ENCODE measurements at regions not wholly inside any gene's neighbourhood (a gene's known extent, or its start where the extent isn't known, plus 50 kb on each side); places are given as distances from the start of the nearest gene placed in this dataset.

- Histone ChIP-seq H3K79me2 (ENCODE audit: low read depth) (no peaks in the 10 kb centered on the region), H3K4me2 (no peak overlapping the region), H2AFZ (no peak overlapping the region), H3K36me3 (ENCODE audit: low read depth) (no peaks in the 10 kb centered on the region), H3K4me3 (no peak overlapping the region), H3K9me3 (ENCODE audit: insufficient read depth, low read depth) (no peaks in the 10 kb centered on the region), H3K27ac (no peak overlapping the region), H3K27me3 (ENCODE audit: insufficient read depth, low read depth) (no peaks in the 10 kb centered on the region), H3F3A (ENCODE audit: insufficient read depth, low read depth) (no peaks in the 10 kb centered on the region), H3K4me1 (replicated peaks; ENCODE audit: insufficient read depth) (peaks cover 10% of the 10 kb centered on the region), H4K20me1 (ENCODE audit: insufficient read depth) (no peaks in the 10 kb centered on the region), H3K9me2 (ENCODE audit: insufficient read depth) (no peaks in the 10 kb centered on the region)
- ChIA-PET CTCF (no interaction called here), POLR2A (ENCODE audit: unreplicated experiment) (no interaction called here)
- no peak for TF ChIP-seq CTCF (conservative IDR thresholded peaks at IDR 0.05)
- TF ChIP-seq EZH2 (IDR thresholded peaks at IDR 0.05; ENCODE audit: low read depth): no peak
- no TSS peak for BruUV-seq (replicated peaks)
- no peak for DNase-seq
- intact Hi-C loops (cut with micrococcal nuclease; ENCODE audit: unreplicated experiment): no loop called here
Measured at GRCh38 chr7:13044309-13044708, 356.9 kb downstream of the ARL4A start.

- Histone ChIP-seq H3K27ac (no peak overlapping the region), H4K20me1 (ENCODE audit: insufficient read depth) (no peaks in the 10 kb centered on the region), H3K79me2 (ENCODE audit: low read depth) (no peaks in the 10 kb centered on the region), H3K4me2 (no peak overlapping the region), H3K9me3 (ENCODE audit: insufficient read depth, low read depth) (peaks cover 5% of the 10 kb centered on the region; the same call in 1 of the 2 replicates), H3F3A (ENCODE audit: insufficient read depth, low read depth) (no peaks in the 10 kb centered on the region), H3K36me3 (ENCODE audit: low read depth) (no peaks in the 10 kb centered on the region), H3K4me3 (no peak overlapping the region), H3K4me1 (replicated peaks; ENCODE audit: insufficient read depth) (peaks cover 24% of the 10 kb centered on the region), H2AFZ (no peak overlapping the region), H3K9me2 (ENCODE audit: insufficient read depth) (no peaks in the 10 kb centered on the region), H3K27me3 (ENCODE audit: insufficient read depth, low read depth) (no peaks in the 10 kb centered on the region)
- intact Hi-C loops (cut with micrococcal nuclease; ENCODE audit: unreplicated experiment): no loop called here
- no peak for DNase-seq
- no TSS peak for BruUV-seq (replicated peaks)
- CTCF ChIA-PET: no interaction called here
- TF ChIP-seq CTCF (conservative IDR thresholded peaks at IDR 0.05): no peak
- TF ChIP-seq EZH2 (IDR thresholded peaks at IDR 0.05; ENCODE audit: low read depth): no peak
- POLR2A ChIA-PET (ENCODE audit: unreplicated experiment): no interaction called here
Measured at GRCh38 chr7:13047061-13047460, 359.6 kb downstream of the ARL4A start.

- DNase-seq: no peak
- CTCF ChIA-PET: interaction anchor here (1.1 kb wide), 1 partner anchor 363 kb away, joined by 4 read pairs; the partner anchor contains the start of gene ARL4A
- H3K4me2 ChIP-seq: no peak overlapping the region
- no peaks in the 10 kb centered on the region for H4K20me1 ChIP-seq (ENCODE audit: insufficient read depth)
- H3K27me3 ChIP-seq (ENCODE audit: insufficient read depth, low read depth): no peaks in the 10 kb centered on the region
- no peak overlapping the region for H2AFZ ChIP-seq
- H3K36me3 ChIP-seq (ENCODE audit: low read depth): no peaks in the 10 kb centered on the region
- no TSS peak for BruUV-seq (replicated peaks)
- intact Hi-C loops (cut with micrococcal nuclease; ENCODE audit: unreplicated experiment): no loop called here
- POLR2A ChIA-PET (ENCODE audit: unreplicated experiment): interaction anchor here (0.6 kb wide), 1 partner anchor 401 kb away, joined by 4 read pairs; no protein-coding TSS in a partner anchor
- no peaks in the 10 kb centered on the region for H3F3A ChIP-seq (ENCODE audit: insufficient read depth, low read depth)
- H3K79me2 ChIP-seq (ENCODE audit: low read depth): no peaks in the 10 kb centered on the region
- peaks cover 18% of the 10 kb centered on the region for H3K4me1 ChIP-seq (replicated peaks; ENCODE audit: insufficient read depth)
- H3K4me3 ChIP-seq: no peak overlapping the region
- H3K27ac ChIP-seq: no peak overlapping the region
- no peaks in the 10 kb centered on the region for H3K9me2 ChIP-seq (ENCODE audit: insufficient read depth)
- H3K9me3 ChIP-seq (ENCODE audit: insufficient read depth, low read depth): peaks cover 5% of the 10 kb centered on the region; the same call in 1 of the 2 replicates
- TF ChIP-seq CTCF (conservative IDR thresholded peaks at IDR 0.05) (no peak), EZH2 (IDR thresholded peaks at IDR 0.05; ENCODE audit: low read depth) (no peak)
Measured at GRCh38 chr7:13049946-13050345, 362.5 kb downstream of the ARL4A start.

All from PC-9 (cell line).